ENCODE measurements at regions not wholly inside any gene's neighbourhood (a gene's known extent, or its start where the extent isn't known, plus 50 kb on each side); places are given as distances from the start of the nearest gene placed in this dataset.

- no peak overlapping the region for H3K27ac ChIP-seq (ENCODE audit: insufficient read depth, low read depth, low read length)
- FAIRE-seq (no peak), DNase-seq (ENCODE audit: low read depth, low spot score) (no peak)
- no peaks in the 10 kb centered on the region for H4K20me1 ChIP-seq (replicated peaks; ENCODE audit: control insufficient read depth, extremely low read depth, insufficient read depth, low read length)
- intact Hi-C loops (cut with micrococcal nuclease) = no loop called here
- H3K9me1 ChIP-seq (replicated peaks; ENCODE audit: control insufficient read depth, extremely low read depth, insufficient read depth, low read length) = no peaks in the 10 kb centered on the region
- CTCF ChIA-PET = no interaction called here
- H3K4me1 ChIP-seq (ENCODE audit: control insufficient read depth, extremely low read depth, insufficient read depth, low read length) = peaks cover 40% of the 10 kb centered on the region
- no TSS peak for BruUV-seq (replicated peaks)
- no peaks in the 10 kb centered on the region for H3K79me2 ChIP-seq (ENCODE audit: control insufficient read depth, insufficient read depth, low read length)
- no peak overlapping the region for H3K9ac ChIP-seq (replicated peaks; ENCODE audit: extremely low read depth, insufficient read depth, low read length)
- H3K4me3 ChIP-seq (replicated peaks in 1 of 3; ENCODE audit: insufficient read depth in 1 of 3, low read depth in 1 of 3, low read length in 3 of 3) = no peak overlapping the region
- no peak for TF ChIP-seq MYC (IDR thresholded peaks at IDR 0.05; ENCODE audit: low read depth, low read length)
- no peak for TF ChIP-seq POLR2AphosphoS5 (IDR thresholded peaks at IDR 0.05; ENCODE audit: insufficient read depth, low read depth, low read length)
- TF ChIP-seq POLR2A (IDR thresholded peaks at IDR 0.05; ENCODE audit: low read depth, low read length) = no peak
- no peak for TF ChIP-seq JUN (IDR thresholded peaks at IDR 0.05; ENCODE audit: borderline replicate concordance, insufficient read depth, insufficient read length, low read depth)
- no peak for TF ChIP-seq FOS (IDR thresholded peaks at IDR 0.05; ENCODE audit: borderline replicate concordance, insufficient read depth, low read length)
- no peak for TF ChIP-seq GATA2 (IDR thresholded peaks at IDR 0.05; ENCODE audit: insufficient read depth, insufficient read length, low read depth, low read length)
- no peak for TF ChIP-seq CTCF (IDR thresholded peaks at IDR 0.05; ENCODE audit: extremely low read depth in 1 of 2, insufficient read depth in 1 of 2, low read depth in 1 of 2, low read length in 2 of 2)
- no peak for TF ChIP-seq EZH2 (IDR thresholded peaks at IDR 0.05; ENCODE audit: borderline replicate concordance, low read depth, low read length, severe bottlenecking)
- TF ChIP-seq MAX (IDR thresholded peaks at IDR 0.05; ENCODE audit: insufficient read depth, insufficient read length) = no peak
- no peaks in the 10 kb centered on the region for H3K27me3 ChIP-seq (ENCODE audit: control insufficient read depth in 2 of 2, insufficient read depth in 2 of 2, low read length in 2 of 2)
- no peak overlapping the region for H3K4me2 ChIP-seq (ENCODE audit: insufficient read depth, low read length)
- H3K9me3 ChIP-seq (replicated peaks; ENCODE audit: control insufficient read depth, insufficient read depth, low read length) = no peaks in the 10 kb centered on the region
- dilution Hi-C loops (cut with MboI; ENCODE audit: extremely low pct_ligation_motif_present, low sequenced_read_pairs) = no loop called here
- H2AFZ ChIP-seq (ENCODE audit: low read depth, low read length) = no peak overlapping the region
- H3K36me3 ChIP-seq (ENCODE audit: control insufficient read depth in 2 of 2, extremely low read depth in 1 of 2, insufficient read depth in 2 of 2, low read length in 2 of 2) = no peaks in the 10 kb centered on the region
- POLR2A ChIA-PET = no interaction called here
Observed at GRCh38 chr21:38987633-38988508, 182.1 kb downstream of the ETS2 start.

All from endothelial cell of umbilical vein (primary cell).